ENCODE measurements at regions not wholly inside any gene's neighbourhood (a gene's known extent, or its start where the extent isn't known, plus 50 kb on each side); places are given as distances from the start of the nearest gene placed in this dataset.

- TF ChIP-seq CTCF (IDR thresholded peaks at IDR 0.05) (no peak), EZH2phosphoT487 (IDR thresholded peaks at IDR 0.05) (no peak)
These were observed 187.7 kb upstream of the SLC24A5 start for GRCh38 chr15:47932951-47933641.
